ENCODE measurements at regions not wholly inside any gene's neighbourhood (a gene's known extent, or its start where the extent isn't known, plus 50 kb on each side); places are given as distances from the start of the nearest gene placed in this dataset.

- no peak overlapping the region for H3K4me3 ChIP-seq (ENCODE audit: low read depth, low read length)
- no peak for TF ChIP-seq CTCF (IDR thresholded peaks at IDR 0.05; ENCODE audit: low read depth, low read length)
These were observed 664.7 kb downstream of the IGSF11 start for GRCh38 chr3:118369892-118370491.

- H3K4me3 ChIP-seq (ENCODE audit: low read depth, low read length) = no peak overlapping the region
- no peak for TF ChIP-seq CTCF (IDR thresholded peaks at IDR 0.05; ENCODE audit: low read depth, low read length)
These were observed 654.1 kb downstream of the IGSF11 start for GRCh38 chr3:118380576-118380975.

- no peak for TF ChIP-seq CTCF (IDR thresholded peaks at IDR 0.05; ENCODE audit: low read depth, low read length)
- H3K4me3 ChIP-seq (ENCODE audit: low read depth, low read length) = no peak overlapping the region
These were observed 638.2 kb downstream of the IGSF11 start for GRCh38 chr3:118396491-118396890.

GRCh38 chr3:118400086-118400485 lies 634.6 kb downstream of the IGSF11 start:
- H3K4me3 ChIP-seq (ENCODE audit: low read depth, low read length) = no peak overlapping the region
- TF ChIP-seq CTCF (IDR thresholded peaks at IDR 0.05; ENCODE audit: low read depth, low read length) = no peak

- TF ChIP-seq CTCF (IDR thresholded peaks at IDR 0.05; ENCODE audit: low read depth, low read length) = no peak
- no peak overlapping the region for H3K4me3 ChIP-seq (ENCODE audit: low read depth, low read length)
These were observed 633.8 kb downstream of the IGSF11 start for GRCh38 chr3:118400886-118401285.

- TF ChIP-seq CTCF (IDR thresholded peaks at IDR 0.05; ENCODE audit: low read depth, low read length) = no peak
These were observed 632.8 kb downstream of the IGSF11 start for GRCh38 chr3:118401887-118402286.

GRCh38 chr3:118402971-118403370 lies 631.7 kb downstream of the IGSF11 start:
- no peak for TF ChIP-seq CTCF (IDR thresholded peaks at IDR 0.05; ENCODE audit: low read depth, low read length)
- H3K4me3 ChIP-seq (ENCODE audit: low read depth, low read length) = no peak overlapping the region

More at GRCh38 chr3:118401887-118402286, 632.8 kb downstream of the IGSF11 start:
- H3K4me3 ChIP-seq (ENCODE audit: low read depth, low read length) = no peak overlapping the region

Data from WI38 (cell line).